ENCODE measurements at regions not wholly inside any gene's neighbourhood (a gene's known extent, or its start where the extent isn't known, plus 50 kb on each side); places are given as distances from the start of the nearest gene placed in this dataset.

- no peak overlapping the region for H3K4me2 ChIP-seq
- no peaks in the 10 kb centered on the region for H3K36me3 ChIP-seq (ENCODE audit: low read depth)
- H3K9me3 ChIP-seq (ENCODE audit: insufficient read depth, low read depth) = no peaks in the 10 kb centered on the region
- no peaks in the 10 kb centered on the region for H4K20me1 ChIP-seq (ENCODE audit: insufficient read depth)
- BruUV-seq (replicated peaks) = no TSS peak
- H3F3A ChIP-seq (ENCODE audit: insufficient read depth, low read depth) = no peaks in the 10 kb centered on the region
- intact Hi-C loops (cut with micrococcal nuclease; ENCODE audit: unreplicated experiment) = no loop called here
- CTCF ChIA-PET = no interaction called here
- no peak overlapping the region for H3K27ac ChIP-seq
- H3K4me1 ChIP-seq (replicated peaks; ENCODE audit: insufficient read depth) = no peaks in the 10 kb centered on the region
- H3K4me3 ChIP-seq = no peak overlapping the region
- no peak for DNase-seq
- H3K79me2 ChIP-seq (ENCODE audit: low read depth) = no peaks in the 10 kb centered on the region
- TF ChIP-seq, protein P1, sequence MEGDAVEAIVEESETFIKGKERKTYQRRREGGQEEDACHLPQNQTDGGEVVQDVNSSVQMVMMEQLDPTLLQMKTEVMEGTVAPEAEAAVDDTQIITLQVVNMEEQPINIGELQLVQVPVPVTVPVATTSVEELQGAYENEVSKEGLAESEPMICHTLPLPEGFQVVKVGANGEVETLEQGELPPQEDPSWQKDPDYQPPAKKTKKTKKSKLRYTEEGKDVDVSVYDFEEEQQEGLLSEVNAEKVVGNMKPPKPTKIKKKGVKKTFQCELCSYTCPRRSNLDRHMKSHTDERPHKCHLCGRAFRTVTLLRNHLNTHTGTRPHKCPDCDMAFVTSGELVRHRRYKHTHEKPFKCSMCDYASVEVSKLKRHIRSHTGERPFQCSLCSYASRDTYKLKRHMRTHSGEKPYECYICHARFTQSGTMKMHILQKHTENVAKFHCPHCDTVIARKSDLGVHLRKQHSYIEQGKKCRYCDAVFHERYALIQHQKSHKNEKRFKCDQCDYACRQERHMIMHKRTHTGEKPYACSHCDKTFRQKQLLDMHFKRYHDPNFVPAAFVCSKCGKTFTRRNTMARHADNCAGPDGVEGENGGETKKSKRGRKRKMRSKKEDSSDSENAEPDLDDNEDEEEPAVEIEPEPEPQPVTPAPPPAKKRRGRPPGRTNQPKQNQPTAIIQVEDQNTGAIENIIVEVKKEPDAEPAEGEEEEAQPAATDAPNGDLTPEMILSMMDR (conservative IDR thresholded peaks at IDR 0.05) = no peak
- no peak for TF ChIP-seq EZH2 (IDR thresholded peaks at IDR 0.05; ENCODE audit: low read depth)
- POLR2A ChIA-PET (ENCODE audit: unreplicated experiment) = no interaction called here
- H3K27me3 ChIP-seq (ENCODE audit: insufficient read depth, low read depth) = no peaks in the 10 kb centered on the region
- H2AFZ ChIP-seq = no peak overlapping the region
- H3K9me2 ChIP-seq (ENCODE audit: insufficient read depth) = no peaks in the 10 kb centered on the region
Measured at GRCh38 chr1:91133248-91133647, 111.4 kb upstream of the ZNF644 start.

- Histone ChIP-seq H3K27me3 (ENCODE audit: insufficient read depth, low read depth) (no peaks in the 10 kb centered on the region), H4K20me1 (ENCODE audit: insufficient read depth) (no peaks in the 10 kb centered on the region), H3K4me1 (replicated peaks; ENCODE audit: insufficient read depth) (no peaks in the 10 kb centered on the region), H3K79me2 (ENCODE audit: low read depth) (no peaks in the 10 kb centered on the region), H3F3A (ENCODE audit: insufficient read depth, low read depth) (no peaks in the 10 kb centered on the region), H3K4me3 (no peak overlapping the region), H3K27ac (no peak overlapping the region), H3K9me2 (ENCODE audit: insufficient read depth) (no peaks in the 10 kb centered on the region), H2AFZ (no peak overlapping the region), H3K9me3 (ENCODE audit: insufficient read depth, low read depth) (no peaks in the 10 kb centered on the region), H3K4me2 (no peak overlapping the region), H3K36me3 (ENCODE audit: low read depth) (no peaks in the 10 kb centered on the region)
- ChIA-PET CTCF (no interaction called here), POLR2A (ENCODE audit: unreplicated experiment) (interaction anchor here (0.7 kb wide), 1 partner anchor 35 kb away, joined by 3 read pairs; no protein-coding TSS in a partner anchor)
- BruUV-seq (replicated peaks) = no TSS peak
- no peak for DNase-seq
- intact Hi-C loops (cut with micrococcal nuclease; ENCODE audit: unreplicated experiment) = no loop called here
- TF ChIP-seq, protein P1 (conservative IDR thresholded peaks at IDR 0.05) = no peak
- no peak for TF ChIP-seq EZH2 (IDR thresholded peaks at IDR 0.05; ENCODE audit: low read depth)
Measured at GRCh38 chr1:91130256-91130985, 108.6 kb upstream of the ZNF644 start.

DNA sequence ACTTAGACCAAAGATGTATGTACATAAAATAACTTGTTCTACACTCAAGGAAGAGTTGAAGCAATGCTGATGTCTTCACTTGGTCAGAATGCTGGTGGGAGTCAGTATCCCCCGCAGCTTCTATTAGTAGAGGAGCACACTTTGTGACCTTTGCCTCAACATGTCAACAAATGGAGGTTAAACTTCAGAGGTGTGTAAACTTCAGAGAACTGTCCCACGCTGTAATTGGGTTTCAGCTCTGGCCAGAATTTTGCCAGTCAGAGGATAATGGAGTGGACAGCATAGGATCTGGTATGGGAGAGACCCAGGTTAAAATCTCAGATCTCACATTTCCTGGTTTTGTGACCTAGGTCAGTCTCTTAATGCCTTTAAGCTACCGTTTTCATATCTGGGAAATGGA, 107.6 kb upstream of the ZNF644 start:
- H3K27ac ChIP-seq = no peak overlapping the region
- intact Hi-C loops (cut with micrococcal nuclease; ENCODE audit: unreplicated experiment) = no loop called here
- no peak overlapping the region for H3K4me2 ChIP-seq
- no peak overlapping the region for H2AFZ ChIP-seq
- TF ChIP-seq, protein P1 (conservative IDR thresholded peaks at IDR 0.05) = no peak
- no peak for TF ChIP-seq EZH2 (IDR thresholded peaks at IDR 0.05; ENCODE audit: low read depth)
- no peaks in the 10 kb centered on the region for H3K4me1 ChIP-seq (replicated peaks; ENCODE audit: insufficient read depth)
- no peaks in the 10 kb centered on the region for H3K79me2 ChIP-seq (ENCODE audit: low read depth)
- POLR2A ChIA-PET (ENCODE audit: unreplicated experiment) = no interaction called here
- H3K9me3 ChIP-seq (ENCODE audit: insufficient read depth, low read depth) = no peaks in the 10 kb centered on the region
- no peaks in the 10 kb centered on the region for H3F3A ChIP-seq (ENCODE audit: insufficient read depth, low read depth)
- H3K36me3 ChIP-seq (ENCODE audit: low read depth) = no peaks in the 10 kb centered on the region
- BruUV-seq (replicated peaks) = no TSS peak
- no peaks in the 10 kb centered on the region for H4K20me1 ChIP-seq (ENCODE audit: insufficient read depth)
- no peaks in the 10 kb centered on the region for H3K27me3 ChIP-seq (ENCODE audit: insufficient read depth, low read depth)
- no peak for DNase-seq
- CTCF ChIA-PET = no interaction called here
- no peaks in the 10 kb centered on the region for H3K9me2 ChIP-seq (ENCODE audit: insufficient read depth)
- no peak overlapping the region for H3K4me3 ChIP-seq

All from PC-9 (cell line).